ENCODE measurements at regions not wholly inside any gene's neighbourhood (a gene's known extent, or its start where the extent isn't known, plus 50 kb on each side); places are given as distances from the start of the nearest gene placed in this dataset.

DNA sequence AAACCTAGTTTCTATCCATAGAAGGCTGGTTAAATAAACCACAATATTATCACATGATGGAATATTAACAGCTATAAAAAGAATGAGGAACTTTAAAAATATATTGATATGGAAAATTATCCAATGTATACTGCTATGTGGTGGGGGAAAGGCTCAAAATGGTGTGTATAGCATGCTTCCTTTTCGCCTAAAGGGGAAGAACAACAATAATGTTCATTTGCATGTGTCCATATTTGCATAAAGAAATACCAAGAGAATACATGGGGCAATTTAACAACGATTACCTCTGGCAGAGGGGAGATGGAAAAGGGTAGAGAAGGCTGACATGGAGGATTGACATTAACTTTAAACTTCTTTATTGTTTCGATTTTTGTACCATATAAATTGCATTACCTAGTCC lies 121.3 kb upstream of the PARP11 start:
- no TSS peak for BruUV-seq (replicated peaks)
- no peaks in the 10 kb centered on the region for H4K20me1 ChIP-seq (replicated peaks; ENCODE audit: control insufficient read depth, extremely low read depth, insufficient read depth, low read length)
- DNase-seq (ENCODE audit: low read depth, low spot score) (no peak), FAIRE-seq (no peak)
- H3K4me3 ChIP-seq (replicated peaks in 1 of 3; ENCODE audit: insufficient read depth in 1 of 3, low read depth in 1 of 3, low read length in 3 of 3) = no peak overlapping the region
- peaks cover 0 to 3% of the 10 kb centered on the region in 2 experiments for H3K27me3 ChIP-seq (ENCODE audit: control insufficient read depth in 2 of 2, insufficient read depth in 2 of 2, low read length in 2 of 2)
- H3K4me2 ChIP-seq (ENCODE audit: insufficient read depth, low read length) = no peak overlapping the region
- H2AFZ ChIP-seq (ENCODE audit: low read depth, low read length) = no peak overlapping the region
- no peaks in the 10 kb centered on the region for H3K79me2 ChIP-seq (ENCODE audit: control insufficient read depth, insufficient read depth, low read length)
- TF ChIP-seq JUN (IDR thresholded peaks at IDR 0.05; ENCODE audit: borderline replicate concordance, insufficient read depth, insufficient read length, low read depth) (no peak), EZH2 (IDR thresholded peaks at IDR 0.05; ENCODE audit: borderline replicate concordance, low read depth, low read length, severe bottlenecking) (no peak), POLR2A (IDR thresholded peaks at IDR 0.05; ENCODE audit: low read depth, low read length) (no peak), POLR2AphosphoS5 (IDR thresholded peaks at IDR 0.05; ENCODE audit: insufficient read depth, low read depth, low read length) (no peak), MYC (IDR thresholded peaks at IDR 0.05; ENCODE audit: low read depth, low read length) (no peak)
- TF ChIP-seq, protein P1, sequence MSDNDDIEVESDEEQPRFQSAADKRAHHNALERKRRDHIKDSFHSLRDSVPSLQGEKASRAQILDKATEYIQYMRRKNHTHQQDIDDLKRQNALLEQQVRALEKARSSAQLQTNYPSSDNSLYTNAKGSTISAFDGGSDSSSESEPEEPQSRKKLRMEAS (IDR thresholded peaks at IDR 0.05; ENCODE audit: insufficient read depth, insufficient read length) = no peak
- no peaks in the 10 kb centered on the region for H3K36me3 ChIP-seq (ENCODE audit: control insufficient read depth in 2 of 2, extremely low read depth in 1 of 2, insufficient read depth in 2 of 2, low read length in 2 of 2)
- ChIA-PET POLR2A (no interaction called here), CTCF (interaction anchor here (0.6 to 13.7 kb wide), 7 partner anchors 8 to 283 kb away, joined by 3 to 231 read pairs (median 5); no protein-coding TSS in a partner anchor)
- H3K9me1 ChIP-seq (replicated peaks; ENCODE audit: control insufficient read depth, extremely low read depth, insufficient read depth, low read length) = no peaks in the 10 kb centered on the region
- H3K27ac ChIP-seq (ENCODE audit: insufficient read depth, low read depth, low read length) = no peak overlapping the region
- H3K4me1 ChIP-seq (ENCODE audit: control insufficient read depth, extremely low read depth, insufficient read depth, low read length) = no peaks in the 10 kb centered on the region
- dilution Hi-C loops (cut with MboI; ENCODE audit: extremely low pct_ligation_motif_present, low sequenced_read_pairs) = no loop called here
- no peak overlapping the region for H3K9ac ChIP-seq (replicated peaks; ENCODE audit: extremely low read depth, insufficient read depth, low read length)
- no peaks in the 10 kb centered on the region for H3K9me3 ChIP-seq (replicated peaks; ENCODE audit: control insufficient read depth, insufficient read depth, low read length)
- intact Hi-C loops (cut with micrococcal nuclease) = no loop called here

DNA sequence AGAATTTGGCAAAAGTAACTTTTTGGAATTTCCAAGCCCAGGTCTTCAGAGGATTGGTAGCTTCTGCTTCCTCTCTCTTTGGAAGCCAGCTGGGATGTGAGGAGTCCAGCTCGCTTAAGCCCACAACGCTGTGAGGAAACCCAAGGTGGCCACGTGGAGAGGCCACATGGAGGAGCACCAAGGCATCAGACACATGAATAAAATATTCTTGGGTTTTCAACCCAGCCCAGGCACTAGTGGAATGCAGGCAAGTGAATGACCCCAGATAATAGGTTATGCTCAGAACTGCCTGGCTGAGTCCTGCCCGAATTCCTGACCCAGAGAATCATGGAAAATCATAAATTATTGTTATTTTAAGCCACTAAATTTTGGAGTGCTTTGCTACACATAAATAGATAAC lies 119.7 kb upstream of the PARP11 start:
- dilution Hi-C loops (cut with MboI; ENCODE audit: extremely low pct_ligation_motif_present, low sequenced_read_pairs) = no loop called here
- no peaks in the 10 kb centered on the region for H3K9me1 ChIP-seq (replicated peaks; ENCODE audit: control insufficient read depth, extremely low read depth, insufficient read depth, low read length)
- H3K36me3 ChIP-seq (ENCODE audit: control insufficient read depth in 2 of 2, extremely low read depth in 1 of 2, insufficient read depth in 2 of 2, low read length in 2 of 2) = no peaks in the 10 kb centered on the region
- no TSS peak for BruUV-seq (replicated peaks)
- intact Hi-C loops (cut with micrococcal nuclease) = no loop called here
- no peak overlapping the region for H3K4me2 ChIP-seq (ENCODE audit: insufficient read depth, low read length)
- no peak for FAIRE-seq
- TF ChIP-seq POLR2AphosphoS5 (IDR thresholded peaks at IDR 0.05; ENCODE audit: insufficient read depth, low read depth, low read length) = no peak
- TF ChIP-seq FOS (IDR thresholded peaks at IDR 0.05; ENCODE audit: borderline replicate concordance, insufficient read depth, low read length) = no peak
- no peak for TF ChIP-seq JUN (IDR thresholded peaks at IDR 0.05; ENCODE audit: borderline replicate concordance, insufficient read depth, insufficient read length, low read depth)
- TF ChIP-seq, protein P2, sequence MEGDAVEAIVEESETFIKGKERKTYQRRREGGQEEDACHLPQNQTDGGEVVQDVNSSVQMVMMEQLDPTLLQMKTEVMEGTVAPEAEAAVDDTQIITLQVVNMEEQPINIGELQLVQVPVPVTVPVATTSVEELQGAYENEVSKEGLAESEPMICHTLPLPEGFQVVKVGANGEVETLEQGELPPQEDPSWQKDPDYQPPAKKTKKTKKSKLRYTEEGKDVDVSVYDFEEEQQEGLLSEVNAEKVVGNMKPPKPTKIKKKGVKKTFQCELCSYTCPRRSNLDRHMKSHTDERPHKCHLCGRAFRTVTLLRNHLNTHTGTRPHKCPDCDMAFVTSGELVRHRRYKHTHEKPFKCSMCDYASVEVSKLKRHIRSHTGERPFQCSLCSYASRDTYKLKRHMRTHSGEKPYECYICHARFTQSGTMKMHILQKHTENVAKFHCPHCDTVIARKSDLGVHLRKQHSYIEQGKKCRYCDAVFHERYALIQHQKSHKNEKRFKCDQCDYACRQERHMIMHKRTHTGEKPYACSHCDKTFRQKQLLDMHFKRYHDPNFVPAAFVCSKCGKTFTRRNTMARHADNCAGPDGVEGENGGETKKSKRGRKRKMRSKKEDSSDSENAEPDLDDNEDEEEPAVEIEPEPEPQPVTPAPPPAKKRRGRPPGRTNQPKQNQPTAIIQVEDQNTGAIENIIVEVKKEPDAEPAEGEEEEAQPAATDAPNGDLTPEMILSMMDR (IDR thresholded peaks at IDR 0.05; ENCODE audit: extremely low read depth in 1 of 2, insufficient read depth in 1 of 2, low read depth in 1 of 2, low read length in 2 of 2) = no peak
- no peak for TF ChIP-seq EZH2 (IDR thresholded peaks at IDR 0.05; ENCODE audit: borderline replicate concordance, low read depth, low read length, severe bottlenecking)
- TF ChIP-seq GATA2 (IDR thresholded peaks at IDR 0.05; ENCODE audit: insufficient read depth, insufficient read length, low read depth, low read length) = no peak
- no peak for TF ChIP-seq POLR2A (IDR thresholded peaks at IDR 0.05; ENCODE audit: low read depth, low read length)
- TF ChIP-seq, protein P1 (IDR thresholded peaks at IDR 0.05; ENCODE audit: insufficient read depth, insufficient read length) = no peak
- TF ChIP-seq MYC (IDR thresholded peaks at IDR 0.05; ENCODE audit: low read depth, low read length) = no peak
- no peaks in the 10 kb centered on the region for H3K79me2 ChIP-seq (ENCODE audit: control insufficient read depth, insufficient read depth, low read length)
- DNase-seq (ENCODE audit: low read depth, low spot score) = no peak
- H3K27me3 ChIP-seq (ENCODE audit: control insufficient read depth in 2 of 2, insufficient read depth in 2 of 2, low read length in 2 of 2) = peaks cover 0 to 3% of the 10 kb centered on the region in 2 experiments
- H4K20me1 ChIP-seq (replicated peaks; ENCODE audit: control insufficient read depth, extremely low read depth, insufficient read depth, low read length) = no peaks in the 10 kb centered on the region
- no peaks in the 10 kb centered on the region for H3K9me3 ChIP-seq (replicated peaks; ENCODE audit: control insufficient read depth, insufficient read depth, low read length)
- CTCF ChIA-PET = interaction anchor here (13.7 kb wide), 1 partner anchor 284 kb away, joined by 231 read pairs; no protein-coding TSS in a partner anchor
- H3K4me3 ChIP-seq (replicated peaks in 1 of 3; ENCODE audit: insufficient read depth in 1 of 3, low read depth in 1 of 3, low read length in 3 of 3) = no peak overlapping the region
- POLR2A ChIA-PET = no interaction called here
- H2AFZ ChIP-seq (ENCODE audit: low read depth, low read length) = no peak overlapping the region
- no peak overlapping the region for H3K27ac ChIP-seq (ENCODE audit: insufficient read depth, low read depth, low read length)
- no peak overlapping the region for H3K9ac ChIP-seq (replicated peaks; ENCODE audit: extremely low read depth, insufficient read depth, low read length)
- H3K4me1 ChIP-seq (ENCODE audit: control insufficient read depth, extremely low read depth, insufficient read depth, low read length) = no peaks in the 10 kb centered on the region

Measured in endothelial cell of umbilical vein (primary cell).